ENCODE measurements at regions not wholly inside any gene's neighbourhood (a gene's known extent, or its start where the extent isn't known, plus 50 kb on each side); places are given as distances from the start of the nearest gene placed in this dataset.
"Not testable (repeated sequence)": the region's sequence is repeated elsewhere in the genome, so short reads cannot be mapped to it uniquely, and the experiment has no call there.

GRCh38 chr12:80045594-80045993 lies 53.7 kb upstream of the OTOGL start:
- no peak for ATAC-seq
- no peak for DNase-seq
- intact Hi-C loops (cut with micrococcal nuclease), result no loop called here

DNA sequence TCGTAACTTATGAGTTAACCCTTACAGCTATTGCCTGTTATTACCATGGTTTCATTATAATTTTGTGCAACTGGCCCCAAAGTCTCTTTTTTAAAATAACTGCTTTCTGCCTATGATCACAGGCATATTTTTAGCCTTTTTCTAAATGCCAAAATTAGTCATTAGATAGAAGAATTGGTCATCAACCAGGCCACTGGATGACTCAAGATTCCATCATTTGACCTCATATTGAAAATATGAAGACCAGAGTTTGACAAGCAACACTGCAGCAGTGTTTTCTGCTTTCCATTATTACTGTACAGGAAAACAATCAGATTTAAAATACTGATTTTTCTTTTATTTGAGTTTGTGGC lies 54.7 kb upstream of the OTOGL start:
- intact Hi-C loops (cut with micrococcal nuclease), result no loop called here
- DNase-seq (no peak), ATAC-seq (no peak)

DNA sequence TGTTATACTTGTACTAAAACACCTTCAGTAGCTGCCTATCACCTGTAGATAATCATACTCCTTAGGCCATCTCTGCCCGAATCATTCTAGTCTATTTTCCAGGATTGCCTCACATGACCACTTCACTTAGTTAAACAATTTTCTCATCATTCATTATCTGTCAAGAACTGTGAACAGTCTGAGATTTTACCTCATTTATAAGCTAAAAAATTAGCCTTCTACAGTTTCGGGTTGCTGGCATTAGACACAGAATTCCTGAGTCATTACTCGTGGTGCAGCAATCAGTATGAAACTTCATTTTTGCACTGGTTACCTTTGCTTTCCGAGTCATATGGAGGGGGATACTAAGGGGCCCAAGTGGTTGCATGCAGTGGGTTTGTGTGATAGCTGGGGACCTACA lies 57.6 kb upstream of the OTOGL start:
- intact Hi-C loops (cut with micrococcal nuclease), result no loop called here
- ATAC-seq (no peak), DNase-seq (no peak)

- ATAC-seq, result no peak
- intact Hi-C loops (cut with micrococcal nuclease), result no loop called here
- DNase-seq, result no peak
Measured at GRCh38 chr12:80041071-80041470, 58.3 kb upstream of the OTOGL start.

DNA sequence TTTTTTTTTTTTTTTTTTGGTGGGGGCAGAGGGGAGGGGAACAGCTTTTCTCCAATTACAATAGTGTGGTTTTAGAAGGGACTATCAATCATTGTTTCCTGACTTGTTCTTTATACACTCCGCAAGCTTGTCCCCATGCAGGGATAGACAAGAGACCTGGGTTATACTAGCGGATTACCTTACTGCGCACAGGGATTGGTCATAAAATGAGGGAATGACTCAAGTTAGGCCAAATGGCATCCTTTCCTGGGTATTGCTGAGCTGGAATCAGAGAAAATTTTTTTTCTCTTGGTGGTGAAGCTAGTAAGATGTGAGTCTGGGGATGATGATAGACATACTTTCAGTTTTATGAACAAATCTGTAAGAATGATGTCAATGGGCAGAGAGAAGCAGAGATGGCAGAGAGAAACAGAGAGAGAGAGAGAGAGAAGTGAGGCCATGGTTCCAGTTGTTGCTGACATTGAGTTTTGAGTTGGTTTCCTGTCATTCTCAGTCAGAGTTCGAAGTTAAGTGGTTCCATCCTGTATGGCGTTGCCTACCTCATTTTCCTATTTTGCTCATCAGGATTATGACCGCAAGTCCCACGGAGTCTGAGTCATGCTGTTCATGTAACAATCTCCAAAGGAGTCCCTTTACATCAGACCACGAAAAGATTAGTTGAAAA lies 59.1 kb upstream of the OTOGL start:
- no peak for ATAC-seq
- intact Hi-C loops (cut with micrococcal nuclease), result no loop called here
- DNase-seq, result no peak

GRCh38 chr12:80038062-80038560 lies 61.2 kb upstream of the OTOGL start:
- no peak for ATAC-seq
- intact Hi-C loops (cut with micrococcal nuclease), result no loop called here
- DNase-seq, result no peak

GRCh38 chr12:80033448-80033847 lies 65.9 kb upstream of the OTOGL start:
- DNase-seq (no peak), ATAC-seq (peak; percentile 33)
- intact Hi-C loops (cut with micrococcal nuclease), result no loop called here

GRCh38 chr12:80032946-80033345 lies 66.4 kb upstream of the OTOGL start:
- DNase-seq (no peak), ATAC-seq (no peak)
- intact Hi-C loops (cut with micrococcal nuclease), result no loop called here

DNA sequence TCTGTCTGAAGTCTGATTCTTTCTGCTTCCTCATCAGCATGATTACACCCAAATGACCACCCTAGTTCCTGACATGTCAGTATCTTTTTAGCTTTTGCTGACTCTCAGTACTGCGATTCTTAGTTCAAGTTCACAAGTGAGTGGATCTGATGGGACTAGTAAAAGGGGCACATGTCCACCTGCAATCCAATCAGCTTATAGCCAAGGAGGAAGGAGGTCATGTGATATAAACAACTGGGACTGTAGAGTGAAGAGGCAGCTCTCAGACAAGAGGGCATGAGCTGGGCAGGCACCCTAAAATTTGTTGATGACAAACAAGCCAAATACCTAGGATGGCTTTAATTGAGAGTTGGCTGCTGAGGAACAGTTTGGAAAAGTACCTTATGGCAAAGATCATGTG lies 68.1 kb upstream of the OTOGL start:
- ATAC-seq, result no peak
- no peak for DNase-seq
- intact Hi-C loops (cut with micrococcal nuclease), result no loop called here

- DNase-seq, result no peak
- intact Hi-C loops (cut with micrococcal nuclease), result no loop called here
- no peak for ATAC-seq
Measured at GRCh38 chr12:80025638-80026037, 73.7 kb upstream of the OTOGL start.

- ATAC-seq (no peak), DNase-seq (no peak)
- intact Hi-C loops (cut with micrococcal nuclease), result no loop called here
Measured at GRCh38 chr12:80019691-80020090, 79.6 kb upstream of the OTOGL start.

DNA sequence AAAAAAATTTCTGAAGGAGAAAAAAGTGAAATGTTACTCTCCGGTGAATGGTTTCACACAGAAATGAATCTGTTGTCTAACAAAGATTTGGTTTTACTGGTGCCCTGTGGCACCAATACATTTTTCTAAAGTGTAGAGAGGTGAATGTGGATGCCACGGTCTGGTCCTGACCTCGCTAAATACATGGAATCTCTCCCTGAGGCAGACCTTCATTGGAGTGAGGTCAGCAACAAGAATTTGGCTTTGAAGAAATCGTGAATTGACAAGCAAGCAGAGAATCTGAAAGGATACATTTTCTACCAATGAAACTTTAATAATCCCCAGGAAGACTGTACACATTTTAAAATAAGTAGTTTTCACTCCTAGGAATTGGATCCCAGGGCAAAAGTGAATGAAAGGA lies 81.2 kb upstream of the OTOGL start:
- no peak for DNase-seq
- ATAC-seq, result no peak
- intact Hi-C loops (cut with micrococcal nuclease), result no loop called here

- intact Hi-C loops (cut with micrococcal nuclease), result no loop called here
- DNase-seq (no peak), ATAC-seq (no peak)
Measured at GRCh38 chr12:80017261-80017870, 82.0 kb upstream of the OTOGL start.

- no peak for ATAC-seq
Measured at GRCh38 chr12:80016684-80017083, 81.8 kb upstream of the PPP1R12A start.

DNA sequence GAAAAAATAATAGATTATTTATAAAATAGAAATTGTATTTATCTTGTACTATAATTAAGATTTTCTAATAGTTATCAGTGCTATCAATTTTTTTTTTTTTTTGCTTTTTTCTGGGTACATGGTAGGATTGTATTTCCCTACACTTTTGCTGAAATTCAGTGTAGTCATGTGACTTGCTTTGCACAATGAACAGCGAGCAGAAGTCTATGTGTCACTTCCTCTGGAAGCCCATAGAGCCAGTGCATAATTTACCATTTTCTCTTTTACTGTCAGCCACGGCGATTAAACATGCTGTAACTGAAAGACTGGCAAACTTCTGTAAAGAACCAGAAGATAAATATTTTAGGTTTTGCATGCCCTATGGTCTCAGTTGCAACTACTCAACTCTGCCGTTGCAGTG lies 80.8 kb upstream of the PPP1R12A start:
- DNase-seq, result no peak
- intact Hi-C loops (cut with micrococcal nuclease), result no loop called here
- no peak for ATAC-seq

More at GRCh38 chr12:80016684-80017083, 81.8 kb upstream of the PPP1R12A start:
- intact Hi-C loops (cut with micrococcal nuclease), result no loop called here
- no peak for DNase-seq

DNA sequence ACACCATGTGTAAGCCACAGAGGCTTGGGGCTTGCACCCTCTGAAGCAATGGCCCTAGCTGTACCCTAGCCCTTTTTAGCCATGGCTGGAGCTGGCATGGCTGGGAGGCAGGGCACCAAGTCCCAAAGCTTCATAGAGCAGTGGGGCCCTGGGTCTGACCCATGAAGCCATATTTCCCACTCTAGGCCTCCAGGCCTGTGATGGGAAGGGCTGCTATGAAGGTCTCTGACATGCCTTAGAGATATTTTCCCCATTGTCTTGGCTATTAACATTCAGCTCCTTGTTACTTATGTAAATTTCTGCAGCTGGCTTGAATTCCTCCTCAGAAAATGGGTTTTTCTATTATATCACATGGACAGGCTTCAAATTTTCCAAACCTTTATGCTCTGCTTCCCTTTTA lies 68.8 kb upstream of the PPP1R12A start:
- intact Hi-C loops (cut with micrococcal nuclease); DNase-seq; ATAC-seq: not testable (repeated sequence)

- intact Hi-C loops (cut with micrococcal nuclease), result no loop called here
- DNase-seq (no peak), ATAC-seq (no peak)
Measured at GRCh38 chr12:80001562-80001961, 66.7 kb upstream of the PPP1R12A start.

DNA sequence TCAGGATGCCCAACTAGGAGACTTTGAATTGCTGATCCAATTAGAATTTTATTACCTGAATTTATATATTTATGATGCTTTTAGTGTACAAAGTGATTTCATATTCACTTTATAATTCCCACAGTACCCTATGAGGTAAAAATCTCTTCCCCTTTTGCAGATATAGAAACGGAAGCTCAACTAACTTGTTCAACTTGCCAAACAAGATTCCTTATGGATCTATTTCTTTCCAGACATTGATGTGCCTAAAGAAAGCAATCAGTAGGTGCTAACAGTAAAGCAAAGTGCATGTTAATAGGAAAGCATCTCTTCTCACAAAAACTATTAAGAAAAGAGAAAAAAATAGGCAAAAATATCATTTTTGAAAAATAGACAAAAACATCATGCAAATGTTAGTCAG lies 65.9 kb upstream of the PPP1R12A start:
- intact Hi-C loops (cut with micrococcal nuclease), result no loop called here
- DNase-seq, result no peak
- no peak for ATAC-seq

DNA sequence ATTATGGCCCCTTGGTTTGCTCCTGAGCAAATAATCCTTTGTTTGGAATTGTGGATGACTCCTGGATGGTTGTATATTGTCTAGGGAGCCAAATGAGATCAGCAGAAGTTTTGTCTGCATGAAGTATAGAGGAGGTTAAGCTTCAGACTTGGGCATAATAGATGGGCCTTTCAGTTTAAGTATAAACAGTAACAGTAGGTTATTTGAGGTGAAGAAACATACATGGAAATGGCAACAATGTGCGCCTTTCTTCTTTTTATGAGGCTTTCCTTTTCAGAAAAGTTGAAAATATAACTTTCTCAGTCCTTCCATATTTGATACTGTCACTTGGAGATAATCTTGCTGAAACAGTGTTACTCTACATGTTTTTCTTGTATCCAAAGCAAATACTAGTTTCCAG lies 63.7 kb upstream of the PPP1R12A start:
- ATAC-seq (no peak), DNase-seq (no peak)
- intact Hi-C loops (cut with micrococcal nuclease), result no loop called here

DNA sequence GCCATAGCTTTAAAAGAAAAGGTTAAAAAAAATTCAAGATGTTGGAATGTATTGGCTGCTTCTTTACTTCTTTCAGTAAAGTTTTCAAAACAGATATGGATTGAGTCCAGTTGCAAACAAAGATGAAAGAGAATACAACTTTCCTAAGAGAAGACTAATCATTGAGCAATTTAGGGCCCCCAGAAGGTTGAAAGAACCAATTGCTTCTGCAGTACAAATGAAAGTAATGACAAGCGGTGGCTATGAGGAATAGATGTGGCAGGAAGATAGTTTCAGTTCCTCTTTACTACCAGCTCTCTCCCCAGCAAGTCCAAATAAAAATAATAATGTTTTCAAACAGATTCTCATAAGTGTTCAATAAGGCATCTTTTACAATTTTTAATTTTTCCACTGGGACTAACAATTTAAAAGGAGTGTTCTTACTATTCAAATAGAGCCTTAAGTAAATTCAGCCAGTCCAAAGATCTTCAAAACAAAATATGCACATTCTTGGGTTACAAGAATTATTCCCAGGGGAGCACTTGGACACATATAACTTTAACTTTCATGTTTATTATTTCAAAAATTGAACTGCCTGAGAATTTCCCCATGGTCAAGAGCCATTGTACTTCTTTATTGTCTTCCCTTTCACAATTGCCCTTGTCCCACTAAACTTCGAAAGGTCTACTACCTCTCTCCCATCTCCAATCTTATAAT lies 62.3 kb upstream of the PPP1R12A start:
- DNase-seq (no peak), ATAC-seq (no peak)
- intact Hi-C loops (cut with micrococcal nuclease), result no loop called here
